ENCODE measurements at regions not wholly inside any gene's neighbourhood (a gene's known extent, or its start where the extent isn't known, plus 50 kb on each side); places are given as distances from the start of the nearest gene placed in this dataset.

GRCh38 chr5:147156012-147156411, 78.8 kb upstream of the STK32A start:
- TF ChIP-seq CTCF (IDR thresholded peaks at IDR 0.05) (no peak), POLR2A (IDR thresholded peaks at IDR 0.05) (no peak)
